Naive thymus-derived CD8-positive, alpha-beta T cell (primary cell): ENCODE measurements at regions not wholly inside any gene's neighbourhood (a gene's known extent, or its start where the extent isn't known, plus 50 kb on each side); places are given as distances from the start of the nearest gene placed in this dataset.

Source experiments
- ATAC-seq, 2 donors: fragments of 150-1000 bp; cut with Tn5 transposase in 1 of 2; sonication (Bioruptor Pico), chemical (Tn5 transposase) in 1 of 2; 1 replicate in 1 of 2; 2 replicates in 1 of 2; pipeline ENCODE4 v1.10.0; 2021; ENCODE audit warnings: mild to moderate bottlenecking in 2 of 2, moderate library complexity in 2 of 2
- POLR2A ChIA-PET: fragments of 350-600 bp; sonication (Branson Sonifier 250); formaldehyde crosslinking; loops from one replicate; lab custom pipeline; 2021; ENCODE audit warnings: antibody characterized with exemption; lab: Charles Lee
- DNase-seq, 10 donors: peaks; one replicate each; pipeline versions ENCODE4 v3.0.0 to v3.0.0-alpha.2; 2020 to 2022
- H3K27ac Mint-ChIP-seq, 10 donors: one replicate each; pipeline ENCODE4 v1.8.0; 2020 to 2022; ENCODE audit warnings: mild to moderate bottlenecking in 10 of 10, mixed read lengths in 10 of 10, moderate library complexity in 4 of 10, inconsistent platforms in 1 of 10
- H3K27me3 Mint-ChIP-seq, 5 donors: one replicate each; pipeline ENCODE4 v1.8.0; 2021 to 2022; ENCODE audit warnings: mixed read lengths in 5 of 5
- H3K36me3 Mint-ChIP-seq, 3 donors: one replicate each; pipeline ENCODE4 v1.8.0; 2020 to 2022; ENCODE audit warnings: mixed read lengths in 3 of 3, mild to moderate bottlenecking in 2 of 3, inconsistent platforms in 1 of 3
- H3K4me1 Mint-ChIP-seq, 4 donors: one replicate each; pipeline ENCODE4 v1.8.0; 2021 to 2022; ENCODE audit warnings: mixed read lengths in 4 of 4
- H3K4me3 Mint-ChIP-seq, 10 donors: one replicate each; pipeline ENCODE4 v1.8.0; 2020 to 2022; ENCODE audit warnings: mild to moderate bottlenecking in 10 of 10, mixed read lengths in 10 of 10, moderate library complexity in 6 of 10, inconsistent platforms in 1 of 10
- H3K9me3 Mint-ChIP-seq, 9 donors: one replicate each; pipeline ENCODE4 v1.8.0; 2020 to 2022; ENCODE audit warnings: mixed read lengths in 9 of 9, mild to moderate bottlenecking in 3 of 9, inconsistent platforms in 1 of 9, moderate library complexity in 1 of 9

- H3K9me3 Mint-ChIP-seq, result no peaks in the 10 kb centered on the region
- peaks cover 0 to 35% (median 14%) of the 10 kb centered on the region in 5 donors for H3K27me3 Mint-ChIP-seq
- peaks cover 0 to 14% (median 1%) of the 10 kb centered on the region in 4 donors for H3K4me1 Mint-ChIP-seq
- ATAC-seq (no peak), DNase-seq (no peak)
- no peak overlapping the region for H3K27ac Mint-ChIP-seq
- H3K4me3 Mint-ChIP-seq, result no peak overlapping the region
- POLR2A ChIA-PET, result no interaction called here
- no peaks in the 10 kb centered on the region for H3K36me3 Mint-ChIP-seq
These were observed 49.7 kb downstream of the CYRIA start for GRCh38 chr2:16615687-16616615.

- H3K27me3 Mint-ChIP-seq, result peaks cover 0 to 35% (median 14%) of the 10 kb centered on the region in 5 donors
- peaks cover 0 to 10% (median 1%) of the 10 kb centered on the region in 4 donors for H3K4me1 Mint-ChIP-seq
- no peaks in the 10 kb centered on the region for H3K36me3 Mint-ChIP-seq
- no peak for ATAC-seq
- H3K9me3 Mint-ChIP-seq, result no peaks in the 10 kb centered on the region
- H3K27ac Mint-ChIP-seq, result no peak overlapping the region
- no peak for DNase-seq
- no peak overlapping the region for H3K4me3 Mint-ChIP-seq
- POLR2A ChIA-PET, result no interaction called here
These were observed 50.4 kb downstream of the CYRIA start for GRCh38 chr2:16615246-16615645.

GRCh38 chr2:16614314-16614860 is 51.2 kb downstream of the CYRIA start:
- Mint-ChIP-seq H3K4me1 (peaks cover 0 to 11% (median 3%) of the 10 kb centered on the region in 4 donors), H3K9me3 (no peaks in the 10 kb centered on the region), H3K4me3 (no peak overlapping the region), H3K36me3 (no peaks in the 10 kb centered on the region), H3K27me3 (peaks cover 0 to 35% (median 14%) of the 10 kb centered on the region in 5 donors), H3K27ac (no peak overlapping the region)
- POLR2A ChIA-PET, result no interaction called here
- ATAC-seq, result no peak
- DNase-seq, result no peak

GRCh38 chr2:16613539-16614011 is 52.1 kb downstream of the CYRIA start:
- DNase-seq, result peak in 2 of 10 donors; percentile 2 to 14
- no peak for ATAC-seq
- no peak overlapping the region for H3K4me3 Mint-ChIP-seq
- POLR2A ChIA-PET, result no interaction called here
- H3K36me3 Mint-ChIP-seq, result no peaks in the 10 kb centered on the region
- H3K27ac Mint-ChIP-seq, result no peak overlapping the region
- peaks cover 0 to 18% (median 4%) of the 10 kb centered on the region in 4 donors for H3K4me1 Mint-ChIP-seq
- H3K27me3 Mint-ChIP-seq, result peaks cover 0 to 35% (median 14%) of the 10 kb centered on the region in 5 donors
- no peaks in the 10 kb centered on the region for H3K9me3 Mint-ChIP-seq

GRCh38 chr2:16612490-16612889 is 53.1 kb downstream of the CYRIA start:
- H3K4me3 Mint-ChIP-seq, result no peak overlapping the region
- H3K36me3 Mint-ChIP-seq, result no peaks in the 10 kb centered on the region
- H3K9me3 Mint-ChIP-seq, result no peaks in the 10 kb centered on the region
- H3K4me1 Mint-ChIP-seq, result peaks cover 0 to 18% (median 6%) of the 10 kb centered on the region in 4 donors
- ATAC-seq, result no peak
- no peak overlapping the region for H3K27ac Mint-ChIP-seq
- H3K27me3 Mint-ChIP-seq, result peaks cover 0 to 35% (median 14%) of the 10 kb centered on the region in 5 donors
- DNase-seq, result no peak
- POLR2A ChIA-PET, result no interaction called here

GRCh38 chr2:16609786-16610185 is 55.8 kb downstream of the CYRIA start:
- Mint-ChIP-seq H3K27me3 (peaks cover 0 to 16% (median 8%) of the 10 kb centered on the region in 5 donors), H3K4me3 (peak overlapping the region in 5 of 10 donors; percentile 0 to 94 (median 85)), H3K4me1 (peaks cover 0 to 14% (median 6%) of the 10 kb centered on the region in 4 donors)

GRCh38 chr2:16608661-16609643 is 56.7 kb downstream of the CYRIA start:
- Mint-ChIP-seq H3K27ac (peak overlapping the region in 9 of 10 donors; percentile 38 to 93 (median 84)), H3K27me3 (peaks cover 0 to 8% (median 0%) of the 10 kb centered on the region in 5 donors), H3K9me3 (no peaks in the 10 kb centered on the region), H3K4me1 (peaks cover 0 to 14% (median 6%) of the 10 kb centered on the region in 4 donors), H3K4me3 (peak overlapping the region; percentile 83 to 94 (median 89)), H3K36me3 (no peaks in the 10 kb centered on the region)
- ATAC-seq (peak; percentile 90 to 92), DNase-seq (peak; percentile 67 to 91 (median 83))
- POLR2A ChIA-PET, result interaction anchor here (0.6 kb wide), 1 partner anchor 970 kb away, joined by 3 read pairs; no protein-coding TSS in a partner anchor

More at GRCh38 chr2:16609786-16610185, 55.8 kb downstream of the CYRIA start:
- H3K9me3 Mint-ChIP-seq, result no peaks in the 10 kb centered on the region
- DNase-seq, result no peak
- H3K27ac Mint-ChIP-seq, result no peak overlapping the region
- no peak for ATAC-seq
- no peaks in the 10 kb centered on the region for H3K36me3 Mint-ChIP-seq
- POLR2A ChIA-PET, result no interaction called here

- peak overlapping the region in 1 of 10 donors; percentile 22 for H3K27ac Mint-ChIP-seq
- DNase-seq (no peak), ATAC-seq (no peak)
- H3K36me3 Mint-ChIP-seq, result no peaks in the 10 kb centered on the region
- POLR2A ChIA-PET, result no interaction called here
- peaks cover 0 to 14% (median 6%) of the 10 kb centered on the region in 4 donors for H3K4me1 Mint-ChIP-seq
- H3K9me3 Mint-ChIP-seq, result no peaks in the 10 kb centered on the region
- no peak overlapping the region for H3K4me3 Mint-ChIP-seq
- H3K27me3 Mint-ChIP-seq, result peaks cover 0 to 16% (median 4%) of the 10 kb centered on the region in 5 donors
These were observed 58.3 kb downstream of the CYRIA start for GRCh38 chr2:16607301-16607700.

- ATAC-seq (no peak), DNase-seq (no peak)
- Mint-ChIP-seq H3K36me3 (no peaks in the 10 kb centered on the region), H3K27me3 (peaks cover 0 to 33% (median 8%) of the 10 kb centered on the region in 5 donors), H3K4me3 (no peak overlapping the region), H3K27ac (no peak overlapping the region), H3K4me1 (peaks cover 0 to 12% (median 3%) of the 10 kb centered on the region in 4 donors), H3K9me3 (peaks cover 0 to 8% (median 0%) of the 10 kb centered on the region in 9 donors)
- POLR2A ChIA-PET, result no interaction called here
These were observed 61.4 kb downstream of the CYRIA start for GRCh38 chr2:16604236-16604635.

GRCh38 chr2:16591370-16591933 is 74.2 kb downstream of the CYRIA start:
- POLR2A ChIA-PET, result no interaction called here
- Mint-ChIP-seq H3K27ac (no peak overlapping the region), H3K27me3 (peaks cover 0 to 6% (median 2%) of the 10 kb centered on the region in 5 donors), H3K4me1 (no peaks in the 10 kb centered on the region), H3K36me3 (no peaks in the 10 kb centered on the region), H3K9me3 (no peaks in the 10 kb centered on the region), H3K4me3 (no peak overlapping the region)
- ATAC-seq (no peak), DNase-seq (no peak)

- H3K36me3 Mint-ChIP-seq, result no peaks in the 10 kb centered on the region
- H3K9me3 Mint-ChIP-seq, result no peaks in the 10 kb centered on the region
- POLR2A ChIA-PET, result no interaction called here
- peaks cover 0 to 10% (median 2%) of the 10 kb centered on the region in 5 donors for H3K27me3 Mint-ChIP-seq
- no peak overlapping the region for H3K27ac Mint-ChIP-seq
- DNase-seq, result no peak
- H3K4me3 Mint-ChIP-seq, result no peak overlapping the region
- peaks cover 0 to 11% (median 0%) of the 10 kb centered on the region in 4 donors for H3K4me1 Mint-ChIP-seq
- no peak for ATAC-seq
These were observed 76.2 kb downstream of the CYRIA start for GRCh38 chr2:16589465-16589864.

- peaks cover 0 to 12% (median 0%) of the 10 kb centered on the region in 4 donors for H3K4me1 Mint-ChIP-seq
- H3K27me3 Mint-ChIP-seq, result peaks cover 0 to 12% (median 2%) of the 10 kb centered on the region in 5 donors
- H3K36me3 Mint-ChIP-seq, result no peaks in the 10 kb centered on the region
- no peak overlapping the region for H3K4me3 Mint-ChIP-seq
- no peak overlapping the region for H3K27ac Mint-ChIP-seq
- no peaks in the 10 kb centered on the region for H3K9me3 Mint-ChIP-seq
- DNase-seq (no peak), ATAC-seq (no peak)
- POLR2A ChIA-PET, result no interaction called here
These were observed 77.1 kb downstream of the CYRIA start for GRCh38 chr2:16588565-16588964.
